ENCODE measurements at regions not wholly inside any gene's neighbourhood (a gene's known extent, or its start where the extent isn't known, plus 50 kb on each side); places are given as distances from the start of the nearest gene placed in this dataset.

GRCh38 chr5:89005990-89006389 is 123.0 kb upstream of the MEF2C start:
- no peak overlapping the region for H3K9ac ChIP-seq (ENCODE audit: low read depth, low read length)

GRCh38 chr5:89004379-89004778 is 121.4 kb upstream of the MEF2C start:
- no peak overlapping the region for H3K4me3 ChIP-seq (ENCODE audit: low read length)
- H3K27ac ChIP-seq (ENCODE audit: low read length): no peak overlapping the region
- H3K9me3 ChIP-seq (ENCODE audit: insufficient read depth, low read depth, low read length): no peaks in the 10 kb centered on the region
- H3K36me3 ChIP-seq (ENCODE audit: insufficient read depth, low read depth, low read length): no peaks in the 10 kb centered on the region
- H3K9ac ChIP-seq (ENCODE audit: low read depth, low read length): no peak overlapping the region
- no peaks in the 10 kb centered on the region for H3K4me1 ChIP-seq (ENCODE audit: insufficient read depth, low read length)
- H3K27me3 ChIP-seq (ENCODE audit: insufficient read depth, low read length): no peaks in the 10 kb centered on the region

More at GRCh38 chr5:89005990-89006389, 123.0 kb upstream of the MEF2C start:
- Histone ChIP-seq H3K9me3 (ENCODE audit: insufficient read depth, low read depth, low read length) (no peaks in the 10 kb centered on the region), H3K27ac (ENCODE audit: low read length) (no peak overlapping the region), H3K4me3 (ENCODE audit: low read length) (no peak overlapping the region), H3K36me3 (ENCODE audit: insufficient read depth, low read depth, low read length) (no peaks in the 10 kb centered on the region), H3K27me3 (ENCODE audit: insufficient read depth, low read length) (no peaks in the 10 kb centered on the region), H3K4me1 (ENCODE audit: insufficient read depth, low read length) (no peaks in the 10 kb centered on the region)

GRCh38 chr5:89003563-89004036 is 120.6 kb upstream of the MEF2C start:
- no peaks in the 10 kb centered on the region for H3K4me1 ChIP-seq (ENCODE audit: insufficient read depth, low read length)

GRCh38 chr5:88999853-89000252 is 116.9 kb upstream of the MEF2C start:
- Histone ChIP-seq H3K9me3 (ENCODE audit: insufficient read depth, low read depth, low read length) (no peaks in the 10 kb centered on the region), H3K36me3 (ENCODE audit: insufficient read depth, low read depth, low read length) (no peaks in the 10 kb centered on the region), H3K27ac (ENCODE audit: low read length) (no peak overlapping the region), H3K27me3 (ENCODE audit: insufficient read depth, low read length) (no peaks in the 10 kb centered on the region), H3K9ac (ENCODE audit: low read depth, low read length) (no peak overlapping the region), H3K4me3 (ENCODE audit: low read length) (no peak overlapping the region), H3K4me1 (ENCODE audit: insufficient read depth, low read length) (no peaks in the 10 kb centered on the region)

More at GRCh38 chr5:89003563-89004036, 120.6 kb upstream of the MEF2C start:
- H3K9me3 ChIP-seq (ENCODE audit: insufficient read depth, low read depth, low read length): no peaks in the 10 kb centered on the region
- H3K9ac ChIP-seq (ENCODE audit: low read depth, low read length): no peak overlapping the region
- H3K27ac ChIP-seq (ENCODE audit: low read length): no peak overlapping the region
- H3K27me3 ChIP-seq (ENCODE audit: insufficient read depth, low read length): no peaks in the 10 kb centered on the region
- no peaks in the 10 kb centered on the region for H3K36me3 ChIP-seq (ENCODE audit: insufficient read depth, low read depth, low read length)
- H3K4me3 ChIP-seq (ENCODE audit: low read length): no peak overlapping the region

GRCh38 chr5:88997937-88998336 is 115.0 kb upstream of the MEF2C start:
- no peaks in the 10 kb centered on the region for H3K4me1 ChIP-seq (ENCODE audit: insufficient read depth, low read length)
- H3K27me3 ChIP-seq (ENCODE audit: insufficient read depth, low read length): no peaks in the 10 kb centered on the region
- H3K27ac ChIP-seq (ENCODE audit: low read length): no peak overlapping the region
- no peak overlapping the region for H3K9ac ChIP-seq (ENCODE audit: low read depth, low read length)
- no peak overlapping the region for H3K4me3 ChIP-seq (ENCODE audit: low read length)
- no peaks in the 10 kb centered on the region for H3K36me3 ChIP-seq (ENCODE audit: insufficient read depth, low read depth, low read length)
- no peaks in the 10 kb centered on the region for H3K9me3 ChIP-seq (ENCODE audit: insufficient read depth, low read depth, low read length)

GRCh38 chr5:88984040-88984439 is 101.1 kb upstream of the MEF2C start:
- Histone ChIP-seq H3K4me1 (ENCODE audit: insufficient read depth, low read length) (peaks cover 2% of the 10 kb centered on the region; the same call in 1 of the 2 replicates), H3K9ac (ENCODE audit: low read depth, low read length) (no peak overlapping the region), H3K4me3 (ENCODE audit: low read length) (no peak overlapping the region), H3K36me3 (ENCODE audit: insufficient read depth, low read depth, low read length) (no peaks in the 10 kb centered on the region), H3K27me3 (ENCODE audit: insufficient read depth, low read length) (no peaks in the 10 kb centered on the region), H3K27ac (ENCODE audit: low read length) (no peak overlapping the region), H3K9me3 (ENCODE audit: insufficient read depth, low read depth, low read length) (no peaks in the 10 kb centered on the region)

- Histone ChIP-seq H3K27me3 (ENCODE audit: insufficient read depth, low read length) (no peaks in the 10 kb centered on the region), H3K4me3 (ENCODE audit: low read length) (no peak overlapping the region), H3K9me3 (ENCODE audit: insufficient read depth, low read depth, low read length) (no peaks in the 10 kb centered on the region), H3K4me1 (ENCODE audit: insufficient read depth, low read length) (peaks cover 9% of the 10 kb centered on the region; the same call in 1 of the 2 replicates), H3K27ac (ENCODE audit: low read length) (no peak overlapping the region), H3K9ac (ENCODE audit: low read depth, low read length) (no peak overlapping the region), H3K36me3 (ENCODE audit: insufficient read depth, low read depth, low read length) (no peaks in the 10 kb centered on the region)
Measured at GRCh38 chr5:88979726-88980125, 96.7 kb upstream of the MEF2C start.

GRCh38 chr5:88979244-88979643 is 96.3 kb upstream of the MEF2C start:
- Histone ChIP-seq H3K4me3 (ENCODE audit: low read length) (no peak overlapping the region), H3K36me3 (ENCODE audit: insufficient read depth, low read depth, low read length) (no peaks in the 10 kb centered on the region), H3K9ac (ENCODE audit: low read depth, low read length) (no peak overlapping the region), H3K9me3 (ENCODE audit: insufficient read depth, low read depth, low read length) (no peaks in the 10 kb centered on the region), H3K27me3 (ENCODE audit: insufficient read depth, low read length) (no peaks in the 10 kb centered on the region), H3K27ac (ENCODE audit: low read length) (no peak overlapping the region), H3K4me1 (ENCODE audit: insufficient read depth, low read length) (peaks cover 9% of the 10 kb centered on the region; the same call in 1 of the 2 replicates)

- Histone ChIP-seq H3K4me3 (ENCODE audit: low read length) (no peak overlapping the region), H3K4me1 (ENCODE audit: insufficient read depth, low read length) (peaks cover 9% of the 10 kb centered on the region; the same call in 1 of the 2 replicates), H3K9ac (ENCODE audit: low read depth, low read length) (no peak overlapping the region), H3K9me3 (ENCODE audit: insufficient read depth, low read depth, low read length) (no peaks in the 10 kb centered on the region), H3K36me3 (ENCODE audit: insufficient read depth, low read depth, low read length) (no peaks in the 10 kb centered on the region), H3K27me3 (ENCODE audit: insufficient read depth, low read length) (no peaks in the 10 kb centered on the region), H3K27ac (ENCODE audit: low read length) (no peak overlapping the region)
Measured at GRCh38 chr5:88976914-88977313, 93.9 kb upstream of the MEF2C start.

- H3K9ac ChIP-seq (ENCODE audit: low read depth, low read length): no peak overlapping the region
- H3K4me3 ChIP-seq (ENCODE audit: low read length): no peak overlapping the region
- H3K27me3 ChIP-seq (ENCODE audit: insufficient read depth, low read length): no peaks in the 10 kb centered on the region
- H3K36me3 ChIP-seq (ENCODE audit: insufficient read depth, low read depth, low read length): no peaks in the 10 kb centered on the region
- H3K9me3 ChIP-seq (ENCODE audit: insufficient read depth, low read depth, low read length): no peaks in the 10 kb centered on the region
- H3K27ac ChIP-seq (ENCODE audit: low read length): no peak overlapping the region
- H3K4me1 ChIP-seq (ENCODE audit: insufficient read depth, low read length): no peaks in the 10 kb centered on the region
Measured at GRCh38 chr5:88967633-88968585, 84.9 kb upstream of the MEF2C start.

GRCh38 chr5:88964831-88965230 is 81.8 kb upstream of the MEF2C start:
- Histone ChIP-seq H3K9ac (ENCODE audit: low read depth, low read length) (no peak overlapping the region), H3K36me3 (ENCODE audit: insufficient read depth, low read depth, low read length) (no peaks in the 10 kb centered on the region), H3K4me3 (ENCODE audit: low read length) (no peak overlapping the region), H3K27me3 (ENCODE audit: insufficient read depth, low read length) (no peaks in the 10 kb centered on the region), H3K9me3 (ENCODE audit: insufficient read depth, low read depth, low read length) (no peaks in the 10 kb centered on the region), H3K4me1 (ENCODE audit: insufficient read depth, low read length) (no peaks in the 10 kb centered on the region), H3K27ac (ENCODE audit: low read length) (no peak overlapping the region)

GRCh38 chr5:88957013-88957412 is 74.0 kb upstream of the MEF2C start:
- no peak overlapping the region for H3K9ac ChIP-seq (ENCODE audit: low read depth, low read length)
- peaks cover 18% of the 10 kb centered on the region for H3K4me1 ChIP-seq (ENCODE audit: insufficient read depth, low read length)
- no peak overlapping the region for H3K4me3 ChIP-seq (ENCODE audit: low read length)
- H3K9me3 ChIP-seq (ENCODE audit: insufficient read depth, low read depth, low read length): no peaks in the 10 kb centered on the region
- no peaks in the 10 kb centered on the region for H3K36me3 ChIP-seq (ENCODE audit: insufficient read depth, low read depth, low read length)
- no peaks in the 10 kb centered on the region for H3K27me3 ChIP-seq (ENCODE audit: insufficient read depth, low read length)
- H3K27ac ChIP-seq (ENCODE audit: low read length): no peak overlapping the region

Data from iPS-20b (cell line).